RWPE2 (cell line): ENCODE measurements at regions not wholly inside any gene's neighbourhood (a gene's known extent, or its start where the extent isn't known, plus 50 kb on each side); places are given as distances from the start of the nearest gene placed in this dataset.
A peak's percentile ranks its signal among the peaks of the same experiment; 100 is the strongest.

ENCODE experiments used
- ATAC-seq: fragments of 200-7000 bp; cut with Tn5 transposase; 3 replicates; pipeline ENCODE4 v1.9.1; 2021; ENCODE audit warnings: low read depth
- DNase-seq: peaks from one replicate; pipeline ENCODE4 v3.0.0-alpha.2; 2020; ENCODE audit warnings: low spot score
- H3K27ac ChIP-seq: fragments of 450-650 bp; 2 replicates; pipeline ENCODE4 v1.5.1; 2017; ENCODE audit warnings: mild to moderate bottlenecking; ENCODE audit not compliant: poor library complexity, severe bottlenecking
- H3K27me3 ChIP-seq: fragments of 250-450 bp; sonication (Bioruptor Pico); 2 replicates; pipeline ENCODE4 v1.5.1; 2021; ENCODE audit warnings: mild to moderate bottlenecking, moderate library complexity; ENCODE audit not compliant: insufficient read depth, poor library complexity, severe bottlenecking
- H3K36me3 ChIP-seq: fragments of 250-450 bp; sonication (Bioruptor Pico); 2 replicates; pipeline ENCODE4 v1.5.1; 2020; ENCODE audit warnings: low read depth, mild to moderate bottlenecking, moderate library complexity
- H3K4me1 ChIP-seq: fragments of 250-450 bp; sonication (Bioruptor Pico); 2 replicates; pipeline ENCODE4 v1.5.1; 2021; ENCODE audit warnings: mild to moderate bottlenecking, moderate library complexity; ENCODE audit not compliant: insufficient read depth, poor library complexity, severe bottlenecking
- H3K4me3 ChIP-seq: fragments of 250-450 bp; sonication (Bioruptor Pico); 2 replicates; pipeline ENCODE4 v1.5.1; 2021; ENCODE audit warnings: mild to moderate bottlenecking, moderate library complexity; ENCODE audit not compliant: severe bottlenecking
- H3K9me3 ChIP-seq: fragments of 250-450 bp; sonication (Bioruptor Pico); 2 replicates; pipeline ENCODE4 v1.5.1; 2021; ENCODE audit warnings: mild to moderate bottlenecking, moderate library complexity; ENCODE audit not compliant: severe bottlenecking
- TF ChIP-seq, protein P1 (sequence below): fragments of 450-650 bp; IDR thresholded peaks from one replicate; pipeline ENCODE4 v1.5.1; 2017; ENCODE audit warnings: mild to moderate bottlenecking, moderate library complexity; ENCODE audit not compliant: poor library complexity, severe bottlenecking

DNA sequence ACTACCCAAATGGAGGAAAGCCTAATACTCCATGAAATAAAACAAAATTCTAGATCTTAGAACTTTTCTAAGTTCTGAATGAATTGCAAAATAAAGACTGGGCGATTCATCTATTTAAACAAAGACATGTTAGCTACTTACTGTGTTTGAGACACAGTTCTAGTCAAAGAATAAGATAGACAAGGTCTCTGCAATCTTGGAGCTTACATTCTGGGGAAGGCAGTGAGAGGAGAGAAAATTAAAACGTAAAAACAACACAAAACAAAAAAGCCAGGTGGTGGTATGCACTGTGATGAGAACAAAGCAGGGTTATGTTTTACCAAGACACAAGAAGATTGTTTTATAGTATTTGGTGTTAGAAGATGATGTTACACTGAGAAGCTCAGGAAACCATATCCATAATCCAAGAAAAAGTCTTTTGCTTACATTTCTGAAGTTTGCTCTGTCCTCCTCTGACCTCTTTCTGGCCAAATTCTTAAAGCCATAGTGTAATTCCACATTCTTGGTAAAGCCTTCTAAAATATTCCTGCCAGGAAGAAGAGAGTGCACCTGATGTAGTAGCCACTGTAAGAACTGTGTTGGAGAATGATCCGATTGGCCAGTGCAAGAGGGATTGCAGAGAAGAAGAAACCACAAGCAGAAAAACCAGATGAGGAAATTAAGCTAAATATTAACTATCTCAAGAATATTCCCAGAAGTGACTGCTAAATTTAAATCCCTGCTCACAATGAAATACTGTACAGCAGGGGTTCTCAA is 218.4 kb downstream of the PCSK1 start:
- Histone ChIP-seq H3K4me3 (no peak overlapping the region), H3K27me3 (no peaks in the 10 kb centered on the region), H3K36me3 (no peaks in the 10 kb centered on the region), H3K4me1 (peaks cover 15% of the 10 kb centered on the region), H3K9me3 (peaks cover 3% of the 10 kb centered on the region), H3K27ac (no peak overlapping the region)
- DNase-seq (no peak), ATAC-seq (no peak)
- TF ChIP-seq, protein P1, sequence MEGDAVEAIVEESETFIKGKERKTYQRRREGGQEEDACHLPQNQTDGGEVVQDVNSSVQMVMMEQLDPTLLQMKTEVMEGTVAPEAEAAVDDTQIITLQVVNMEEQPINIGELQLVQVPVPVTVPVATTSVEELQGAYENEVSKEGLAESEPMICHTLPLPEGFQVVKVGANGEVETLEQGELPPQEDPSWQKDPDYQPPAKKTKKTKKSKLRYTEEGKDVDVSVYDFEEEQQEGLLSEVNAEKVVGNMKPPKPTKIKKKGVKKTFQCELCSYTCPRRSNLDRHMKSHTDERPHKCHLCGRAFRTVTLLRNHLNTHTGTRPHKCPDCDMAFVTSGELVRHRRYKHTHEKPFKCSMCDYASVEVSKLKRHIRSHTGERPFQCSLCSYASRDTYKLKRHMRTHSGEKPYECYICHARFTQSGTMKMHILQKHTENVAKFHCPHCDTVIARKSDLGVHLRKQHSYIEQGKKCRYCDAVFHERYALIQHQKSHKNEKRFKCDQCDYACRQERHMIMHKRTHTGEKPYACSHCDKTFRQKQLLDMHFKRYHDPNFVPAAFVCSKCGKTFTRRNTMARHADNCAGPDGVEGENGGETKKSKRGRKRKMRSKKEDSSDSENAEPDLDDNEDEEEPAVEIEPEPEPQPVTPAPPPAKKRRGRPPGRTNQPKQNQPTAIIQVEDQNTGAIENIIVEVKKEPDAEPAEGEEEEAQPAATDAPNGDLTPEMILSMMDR, result no peak

GRCh38 chr5:96209829-96210228 is 223.2 kb downstream of the PCSK1 start:
- peak; percentile 89 for ATAC-seq
- TF ChIP-seq, protein P1, result no peak
- Histone ChIP-seq H3K36me3 (no peaks in the 10 kb centered on the region), H3K4me3 (no peak overlapping the region), H3K9me3 (peaks cover 13% of the 10 kb centered on the region), H3K27me3 (no peaks in the 10 kb centered on the region), H3K4me1 (peaks cover 12% of the 10 kb centered on the region), H3K27ac (peak overlapping the region; percentile 20)
- DNase-seq, result no peak

GRCh38 chr5:96207420-96207819 is 225.6 kb downstream of the PCSK1 start:
- Histone ChIP-seq H3K36me3 (no peaks in the 10 kb centered on the region), H3K4me3 (no peak overlapping the region)
- TF ChIP-seq, protein P1, result no peak

GRCh38 chr5:96203761-96204160 is 229.3 kb downstream of the PCSK1 start:
- H3K27ac ChIP-seq, result no peak overlapping the region
- no peaks in the 10 kb centered on the region for H3K27me3 ChIP-seq
- TF ChIP-seq, protein P1, result no peak
- ATAC-seq (no peak), DNase-seq (no peak)
- no peaks in the 10 kb centered on the region for H3K36me3 ChIP-seq
- H3K9me3 ChIP-seq, result peaks cover 5% of the 10 kb centered on the region
- H3K4me3 ChIP-seq, result no peak overlapping the region
- H3K4me1 ChIP-seq, result no peaks in the 10 kb centered on the region

More at GRCh38 chr5:96207420-96207819, 225.6 kb downstream of the PCSK1 start:
- Histone ChIP-seq H3K9me3 (peaks cover 13% of the 10 kb centered on the region), H3K27ac (no peak overlapping the region), H3K27me3 (no peaks in the 10 kb centered on the region), H3K4me1 (peaks cover 12% of the 10 kb centered on the region)
- DNase-seq, result no peak
- ATAC-seq, result no peak

DNA sequence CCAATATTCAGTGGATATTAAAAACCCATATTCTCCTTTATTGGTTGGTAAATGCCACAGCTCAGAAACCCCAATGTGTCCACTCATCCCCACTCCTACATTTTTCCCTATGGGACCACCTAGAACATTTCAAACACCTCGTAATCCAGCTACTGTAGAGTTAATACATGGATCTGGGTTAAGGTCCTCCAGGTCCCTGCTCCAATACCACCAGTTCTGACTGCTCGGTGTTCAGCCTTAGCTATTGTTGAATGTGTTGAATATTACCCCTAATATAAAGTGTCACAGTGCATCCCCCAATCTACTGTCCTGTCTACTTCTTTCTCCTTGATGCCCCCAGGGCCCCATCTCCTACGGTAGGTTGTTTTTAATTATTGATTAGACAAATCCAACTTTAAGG is 231.5 kb downstream of the PCSK1 start:
- ATAC-seq (no peak), DNase-seq (no peak)
- Histone ChIP-seq H3K27ac (no peak overlapping the region), H3K36me3 (no peaks in the 10 kb centered on the region), H3K27me3 (no peaks in the 10 kb centered on the region), H3K9me3 (no peaks in the 10 kb centered on the region), H3K4me1 (no peaks in the 10 kb centered on the region), H3K4me3 (no peak overlapping the region)
- TF ChIP-seq, protein P1, result no peak
